ENCODE measurements at regions not wholly inside any gene's neighbourhood (a gene's known extent, or its start where the extent isn't known, plus 50 kb on each side); places are given as distances from the start of the nearest gene placed in this dataset.

DNA sequence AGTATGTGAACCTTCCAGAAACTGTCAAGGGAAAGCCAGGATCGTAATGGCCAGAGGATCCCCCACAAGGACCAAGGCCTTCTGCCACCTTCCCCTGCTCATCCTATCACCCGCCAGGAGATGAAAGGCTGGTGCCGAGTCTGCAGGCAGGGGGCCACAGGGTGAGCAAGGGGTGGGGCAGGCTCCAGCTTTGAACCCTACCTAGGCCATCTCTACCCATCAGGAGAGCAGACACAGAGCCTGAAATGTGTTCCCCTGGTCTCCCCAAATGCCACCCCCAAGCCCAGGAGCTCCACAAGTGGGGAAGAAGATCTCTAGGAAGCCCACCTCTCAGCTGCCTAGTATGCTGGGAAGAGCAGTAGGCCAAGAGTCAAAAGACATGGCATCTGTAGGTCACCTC, 95.1 kb downstream of the KCTD15 start:
- TF ChIP-seq POLR2A (IDR thresholded peaks at IDR 0.05): no peak
- TF ChIP-seq, protein P1, sequence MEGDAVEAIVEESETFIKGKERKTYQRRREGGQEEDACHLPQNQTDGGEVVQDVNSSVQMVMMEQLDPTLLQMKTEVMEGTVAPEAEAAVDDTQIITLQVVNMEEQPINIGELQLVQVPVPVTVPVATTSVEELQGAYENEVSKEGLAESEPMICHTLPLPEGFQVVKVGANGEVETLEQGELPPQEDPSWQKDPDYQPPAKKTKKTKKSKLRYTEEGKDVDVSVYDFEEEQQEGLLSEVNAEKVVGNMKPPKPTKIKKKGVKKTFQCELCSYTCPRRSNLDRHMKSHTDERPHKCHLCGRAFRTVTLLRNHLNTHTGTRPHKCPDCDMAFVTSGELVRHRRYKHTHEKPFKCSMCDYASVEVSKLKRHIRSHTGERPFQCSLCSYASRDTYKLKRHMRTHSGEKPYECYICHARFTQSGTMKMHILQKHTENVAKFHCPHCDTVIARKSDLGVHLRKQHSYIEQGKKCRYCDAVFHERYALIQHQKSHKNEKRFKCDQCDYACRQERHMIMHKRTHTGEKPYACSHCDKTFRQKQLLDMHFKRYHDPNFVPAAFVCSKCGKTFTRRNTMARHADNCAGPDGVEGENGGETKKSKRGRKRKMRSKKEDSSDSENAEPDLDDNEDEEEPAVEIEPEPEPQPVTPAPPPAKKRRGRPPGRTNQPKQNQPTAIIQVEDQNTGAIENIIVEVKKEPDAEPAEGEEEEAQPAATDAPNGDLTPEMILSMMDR (IDR thresholded peaks at IDR 0.05): no peak
